ENCODE measurements at regions not wholly inside any gene's neighbourhood (a gene's known extent, or its start where the extent isn't known, plus 50 kb on each side); places are given as distances from the start of the nearest gene placed in this dataset.

- no peaks in the 10 kb centered on the region for H3K36me3 ChIP-seq
- H3K9me3 ChIP-seq (ENCODE audit: severe bottlenecking): no peaks in the 10 kb centered on the region
- TF ChIP-seq CTCF (IDR thresholded peaks at IDR 0.05; ENCODE audit: low read depth, low read length): no peak
- no peak for DNase-seq
- H3K4me3 ChIP-seq (ENCODE audit: low read depth, low read length): no peak overlapping the region
- no peak overlapping the region for H3K27ac ChIP-seq
- no peaks in the 10 kb centered on the region for H3K27me3 ChIP-seq (ENCODE audit: insufficient read depth, low read depth, severe bottlenecking)
Measured at GRCh38 chr11:130582981-130583380, 134.5 kb downstream of the ADAMTS15 start.

GRCh38 chr11:130583801-130584211 lies 135.4 kb downstream of the ADAMTS15 start:
- H3K27ac ChIP-seq: no peak overlapping the region
- TF ChIP-seq CTCF (IDR thresholded peaks at IDR 0.05; ENCODE audit: low read depth, low read length): no peak
- no peak for DNase-seq
- H3K27me3 ChIP-seq (ENCODE audit: insufficient read depth, low read depth, severe bottlenecking): no peaks in the 10 kb centered on the region
- no peaks in the 10 kb centered on the region for H3K9me3 ChIP-seq (ENCODE audit: severe bottlenecking)
- H3K36me3 ChIP-seq: no peaks in the 10 kb centered on the region
- no peak overlapping the region for H3K4me3 ChIP-seq (ENCODE audit: low read depth, low read length)

GRCh38 chr11:130585545-130585944 lies 137.1 kb downstream of the ADAMTS15 start:
- TF ChIP-seq CTCF (IDR thresholded peaks at IDR 0.05; ENCODE audit: low read depth, low read length): no peak
- no peak for DNase-seq
- Histone ChIP-seq H3K27ac (no peak overlapping the region), H3K27me3 (ENCODE audit: insufficient read depth, low read depth, severe bottlenecking) (no peaks in the 10 kb centered on the region), H3K36me3 (no peaks in the 10 kb centered on the region), H3K9me3 (ENCODE audit: severe bottlenecking) (no peaks in the 10 kb centered on the region), H3K4me3 (ENCODE audit: low read depth, low read length) (no peak overlapping the region)

GRCh38 chr11:130587658-130588057 lies 139.2 kb downstream of the ADAMTS15 start:
- DNase-seq: no peak
- Histone ChIP-seq H3K27me3 (ENCODE audit: insufficient read depth, low read depth, severe bottlenecking) (no peaks in the 10 kb centered on the region), H3K27ac (no peak overlapping the region), H3K4me3 (ENCODE audit: low read depth, low read length) (no peak overlapping the region), H3K36me3 (no peaks in the 10 kb centered on the region), H3K9me3 (ENCODE audit: severe bottlenecking) (no peaks in the 10 kb centered on the region)
- no peak for TF ChIP-seq CTCF (IDR thresholded peaks at IDR 0.05; ENCODE audit: low read depth, low read length)

- no peak overlapping the region for H3K4me3 ChIP-seq (ENCODE audit: low read depth, low read length)
- no peaks in the 10 kb centered on the region for H3K9me3 ChIP-seq (ENCODE audit: severe bottlenecking)
- no peaks in the 10 kb centered on the region for H3K27me3 ChIP-seq (ENCODE audit: insufficient read depth, low read depth, severe bottlenecking)
- H3K27ac ChIP-seq: no peak overlapping the region
- H3K36me3 ChIP-seq: no peaks in the 10 kb centered on the region
- no peak for DNase-seq
- no peak for TF ChIP-seq CTCF (IDR thresholded peaks at IDR 0.05; ENCODE audit: low read depth, low read length)
Measured at GRCh38 chr11:130588471-130588870, 140.0 kb downstream of the ADAMTS15 start.

GRCh38 chr11:130592056-130592455 lies 143.6 kb downstream of the ADAMTS15 start:
- no peak for TF ChIP-seq CTCF (IDR thresholded peaks at IDR 0.05; ENCODE audit: low read depth, low read length)
- DNase-seq: no peak
- no peak overlapping the region for H3K27ac ChIP-seq
- no peak overlapping the region for H3K4me3 ChIP-seq (ENCODE audit: low read depth, low read length)
- no peaks in the 10 kb centered on the region for H3K27me3 ChIP-seq (ENCODE audit: insufficient read depth, low read depth, severe bottlenecking)
- H3K9me3 ChIP-seq (ENCODE audit: severe bottlenecking): no peaks in the 10 kb centered on the region
- H3K36me3 ChIP-seq: no peaks in the 10 kb centered on the region

Data from WERI-Rb-1 (cell line).